Upper lobe of left lung (tissue), 4 donors: ENCODE measurements at regions not wholly inside any gene's neighbourhood (a gene's known extent, or its start where the extent isn't known, plus 50 kb on each side); places are given as distances from the start of the nearest gene placed in this dataset.

Experiments used
- CTCF ChIP-seq, 6 experiments: fragments of 450-650 bp in 4 of 6; fragments of 200-600 bp in 2 of 6; sonication (generic) in 2 of 6; IDR thresholded peaks; one replicate each; pipeline ENCODE4 v1.5.1; 2016 to 2019; ENCODE audit warnings: antibody characterized with exemption in 6 of 6
- POLR2AphosphoS5 ChIP-seq, 2 donors: sonication (generic); formaldehyde crosslinking; IDR thresholded peaks; one replicate each; pipeline ENCODE4 v1.5.1; 2017; ENCODE audit warnings: antibody characterized with exemption in 2 of 2

GRCh38 chr7:116438267-116438666 lies 61.3 kb upstream of the CAV2 start:
- TF ChIP-seq CTCF (IDR thresholded peaks at IDR 0.05) (no peak), POLR2AphosphoS5 (IDR thresholded peaks at IDR 0.05) (no peak)
